ENCODE measurements at regions not wholly inside any gene's neighbourhood (a gene's known extent, or its start where the extent isn't known, plus 50 kb on each side); places are given as distances from the start of the nearest gene placed in this dataset.

DNA sequence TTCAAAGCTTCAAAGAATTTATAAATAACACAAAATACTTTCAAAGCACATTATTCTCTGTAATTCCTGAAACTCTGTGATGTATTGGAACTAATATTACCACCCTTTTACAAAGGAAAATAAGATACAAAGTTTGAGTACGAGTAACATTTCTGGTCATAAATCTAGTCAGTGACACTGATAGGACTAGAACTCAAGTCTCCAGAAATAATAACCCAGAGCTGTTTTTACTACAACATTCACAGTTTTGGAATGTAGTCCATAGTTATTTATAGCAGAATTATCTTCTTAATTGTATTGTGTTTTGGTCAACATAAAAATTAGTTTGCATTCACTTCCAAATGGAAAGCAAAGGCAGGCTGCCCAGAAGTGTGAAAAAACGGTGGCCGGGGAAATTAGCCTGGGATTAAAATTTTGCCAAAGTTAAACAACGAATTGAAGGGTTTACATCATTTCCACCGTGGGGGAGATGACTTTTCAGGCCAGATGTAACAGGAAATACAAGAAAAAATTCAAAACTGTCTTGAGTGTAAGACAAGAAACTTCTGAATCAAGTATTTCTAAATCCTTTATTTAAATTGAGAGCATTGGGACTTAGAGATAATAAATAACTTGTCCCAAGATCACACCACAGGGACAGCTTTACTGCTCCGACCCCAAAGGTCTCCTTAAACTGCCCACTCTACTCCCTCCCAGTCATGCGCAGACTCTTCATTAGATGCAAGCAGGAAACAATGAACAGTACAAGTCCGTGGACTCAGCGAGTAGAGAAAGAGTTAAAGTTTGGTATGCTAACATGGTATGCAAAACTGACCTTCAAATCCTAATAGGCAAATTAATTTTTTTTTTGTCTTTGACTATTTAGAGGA, 74.3 kb upstream of the VGLL4 start:
- TF ChIP-seq, protein P1, sequence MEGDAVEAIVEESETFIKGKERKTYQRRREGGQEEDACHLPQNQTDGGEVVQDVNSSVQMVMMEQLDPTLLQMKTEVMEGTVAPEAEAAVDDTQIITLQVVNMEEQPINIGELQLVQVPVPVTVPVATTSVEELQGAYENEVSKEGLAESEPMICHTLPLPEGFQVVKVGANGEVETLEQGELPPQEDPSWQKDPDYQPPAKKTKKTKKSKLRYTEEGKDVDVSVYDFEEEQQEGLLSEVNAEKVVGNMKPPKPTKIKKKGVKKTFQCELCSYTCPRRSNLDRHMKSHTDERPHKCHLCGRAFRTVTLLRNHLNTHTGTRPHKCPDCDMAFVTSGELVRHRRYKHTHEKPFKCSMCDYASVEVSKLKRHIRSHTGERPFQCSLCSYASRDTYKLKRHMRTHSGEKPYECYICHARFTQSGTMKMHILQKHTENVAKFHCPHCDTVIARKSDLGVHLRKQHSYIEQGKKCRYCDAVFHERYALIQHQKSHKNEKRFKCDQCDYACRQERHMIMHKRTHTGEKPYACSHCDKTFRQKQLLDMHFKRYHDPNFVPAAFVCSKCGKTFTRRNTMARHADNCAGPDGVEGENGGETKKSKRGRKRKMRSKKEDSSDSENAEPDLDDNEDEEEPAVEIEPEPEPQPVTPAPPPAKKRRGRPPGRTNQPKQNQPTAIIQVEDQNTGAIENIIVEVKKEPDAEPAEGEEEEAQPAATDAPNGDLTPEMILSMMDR (IDR thresholded peaks at IDR 0.05) = no peak
- TF ChIP-seq EZH2 (IDR thresholded peaks at IDR 0.05; ENCODE audit: borderline replicate concordance, insufficient read depth, low read depth, low read length, poor library complexity, severe bottlenecking) = no peak
- ATAC-seq (ENCODE audit: low read depth) (peak; percentile 26), DNase-seq (no peak)
- 14% methylated on average over 4 of the region's 9 CpGs for WGBS (ENCODE audit: insufficient coverage)
- no peaks in the 10 kb centered on the region for H3K9me3 ChIP-seq (ENCODE audit: control extremely low read depth in 1 of 3, control insufficient read depth in 2 of 3, insufficient read depth in 1 of 3, low read length in 2 of 3)
- no peaks in the 10 kb centered on the region for H4K20me1 ChIP-seq (ENCODE audit: control insufficient read depth, insufficient read depth, low read length, poor library complexity, severe bottlenecking)
- Mint-ChIP-seq H3K9me3 (ENCODE audit: insufficient read depth) (no peaks in the 10 kb centered on the region), H3K4me3 (peak overlapping the region; percentile 99), H3K4me1 (peaks cover 26% of the 10 kb centered on the region), H3K27me3 (no peaks in the 10 kb centered on the region), H3K27ac (peak overlapping the region; percentile 97)
- intact Hi-C loops (cut with micrococcal nuclease) = loop anchor here (2.0 to 5.0 kb wide), 3 partner anchors 76 to 129 kb away; partner anchors contain the start of genes TAMM41 and VGLL4
- peak overlapping the region; percentile 16 to 38 for H3K27ac ChIP-seq (ENCODE audit: low read length in 2 of 2)
- peaks cover 15% of the 10 kb centered on the region for H3K79me2 ChIP-seq (ENCODE audit: control insufficient read depth, insufficient read depth, low read length)
- no peaks in the 10 kb centered on the region for H3K36me3 ChIP-seq (replicated peaks in 1 of 2; ENCODE audit: control extremely low read depth in 1 of 2, control insufficient read depth in 1 of 2, extremely low read depth in 1 of 2, insufficient read depth in 2 of 2, low read length in 1 of 2)
- H3K9ac ChIP-seq (ENCODE audit: low read length) = peak overlapping the region; percentile 84
- peaks cover 6 to 17% of the 10 kb centered on the region in 2 donors for H3K4me1 ChIP-seq (ENCODE audit: control insufficient read depth in 2 of 2, insufficient read depth in 2 of 2, low read length in 2 of 2)
- peak overlapping the region; percentile 94 for H2AFZ ChIP-seq (ENCODE audit: insufficient read depth, low read depth, low read length, poor library complexity, severe bottlenecking)
- peaks cover 0 to 3% (median 2%) of the 10 kb centered on the region in 4 experiments for H3K27me3 ChIP-seq (replicated peaks in 1 of 4; ENCODE audit: control extremely low read depth in 1 of 4, control insufficient read depth in 3 of 4, insufficient read depth in 4 of 4, low read length in 3 of 4)
- CTCF ChIA-PET = interaction anchor here (0.6 kb wide), 1 partner anchor 28 kb away, joined by 3 read pairs; no protein-coding TSS in a partner anchor
- H3K4me2 ChIP-seq (replicated peaks; ENCODE audit: low read depth, low read length, poor library complexity, severe bottlenecking) = peak overlapping the region; percentile 98
- POLR2A ChIA-PET = interaction anchor here (0.6 kb wide), 1 partner anchor 8 kb away, joined by 4 read pairs; no protein-coding TSS in a partner anchor
- peak overlapping the region; percentile 44 to 90 (median 73) for H3K4me3 ChIP-seq (ENCODE audit: control extremely low read depth in 1 of 5, extremely low read depth in 1 of 5, insufficient read depth in 1 of 5, low read depth in 2 of 5, low read length in 4 of 5)

DNA sequence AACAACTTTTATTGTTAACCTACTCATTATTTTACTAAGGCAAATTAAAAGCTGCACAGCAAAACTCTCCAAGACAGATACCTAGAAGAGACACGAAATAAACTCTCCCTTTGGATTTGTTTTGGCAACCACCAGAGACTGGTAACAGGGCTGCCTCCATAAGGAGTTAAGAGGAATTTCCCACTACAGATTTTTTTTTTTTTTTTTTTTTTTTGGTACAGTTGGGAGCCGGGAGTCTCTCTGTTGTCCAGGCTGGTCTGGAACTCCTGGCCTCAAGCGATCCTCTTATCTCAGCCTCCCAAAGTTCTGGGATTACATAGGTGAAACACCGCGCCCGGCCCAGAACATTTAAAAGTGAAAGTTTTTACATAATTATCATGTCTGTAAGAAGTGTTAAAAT, 73.6 kb upstream of the VGLL4 start:
- Mint-ChIP-seq H3K9me3 (ENCODE audit: insufficient read depth) (no peaks in the 10 kb centered on the region), H3K27ac (no peak overlapping the region), H3K4me1 (peaks cover 26% of the 10 kb centered on the region), H3K4me3 (no peak overlapping the region), H3K27me3 (no peaks in the 10 kb centered on the region)
- H3K9ac ChIP-seq (ENCODE audit: low read length) = no peak overlapping the region
- DNase-seq (no peak), ATAC-seq (ENCODE audit: low read depth) (no peak)
- H3K4me3 ChIP-seq (ENCODE audit: control extremely low read depth in 1 of 5, extremely low read depth in 1 of 5, insufficient read depth in 1 of 5, low read depth in 2 of 5, low read length in 4 of 5) = no peak overlapping the region
- CTCF ChIA-PET = no interaction called here
- TF ChIP-seq EZH2 (IDR thresholded peaks at IDR 0.05; ENCODE audit: borderline replicate concordance, insufficient read depth, low read depth, low read length, poor library complexity, severe bottlenecking) = no peak
- TF ChIP-seq, protein P1 (IDR thresholded peaks at IDR 0.05) = no peak
- no peak overlapping the region for H3K4me2 ChIP-seq (replicated peaks; ENCODE audit: low read depth, low read length, poor library complexity, severe bottlenecking)
- no peak overlapping the region for H3K27ac ChIP-seq (ENCODE audit: low read length in 2 of 2)
- WGBS (ENCODE audit: insufficient coverage) = no CpG with 5 or more reads among the region's 6 CpGs
- intact Hi-C loops (cut with micrococcal nuclease) = loop anchor here (5.0 kb wide), 2 partner anchors 75 to 130 kb away; partner anchors contain the start of genes TAMM41 and VGLL4
- peaks cover 6 to 17% of the 10 kb centered on the region in 2 donors for H3K4me1 ChIP-seq (ENCODE audit: control insufficient read depth in 2 of 2, insufficient read depth in 2 of 2, low read length in 2 of 2)
- no peak overlapping the region for H2AFZ ChIP-seq (ENCODE audit: insufficient read depth, low read depth, low read length, poor library complexity, severe bottlenecking)
- no peaks in the 10 kb centered on the region for H4K20me1 ChIP-seq (ENCODE audit: control insufficient read depth, insufficient read depth, low read length, poor library complexity, severe bottlenecking)
- H3K36me3 ChIP-seq (replicated peaks in 1 of 2; ENCODE audit: control extremely low read depth in 1 of 2, control insufficient read depth in 1 of 2, extremely low read depth in 1 of 2, insufficient read depth in 2 of 2, low read length in 1 of 2) = no peaks in the 10 kb centered on the region
- H3K9me3 ChIP-seq (ENCODE audit: control extremely low read depth in 1 of 3, control insufficient read depth in 2 of 3, insufficient read depth in 1 of 3, low read length in 2 of 3) = no peaks in the 10 kb centered on the region
- POLR2A ChIA-PET = no interaction called here
- peaks cover 15% of the 10 kb centered on the region for H3K79me2 ChIP-seq (ENCODE audit: control insufficient read depth, insufficient read depth, low read length)
- peaks cover 0 to 3% (median 2%) of the 10 kb centered on the region in 4 experiments for H3K27me3 ChIP-seq (replicated peaks in 1 of 4; ENCODE audit: control extremely low read depth in 1 of 4, control insufficient read depth in 3 of 4, insufficient read depth in 4 of 4, low read length in 3 of 4)

Data from B cell (primary cell).